SK-N-SH (cell line): ENCODE measurements at regions not wholly inside any gene's neighbourhood (a gene's known extent, or its start where the extent isn't known, plus 50 kb on each side); places are given as distances from the start of the nearest gene placed in this dataset.

Source experiments
- CTCF ChIA-PET: fragments of 300-600, 350-600 bp; formaldehyde crosslinking; extraction: SDS; loops from one replicate; lab custom pipeline; 2021; lab: Yijun Ruan, JAX
- POLR2A ChIA-PET: fragments of 350-600 bp; sonication (Branson Sonifier 250); formaldehyde crosslinking; extraction: SDS; loops from one replicate; lab custom pipeline; 2020; ENCODE audit warnings: antibody characterized with exemption, inconsistent platforms; lab: Yijun Ruan, JAX
- DNase-seq: peaks from one replicate; pipeline ENCODE4 v3.0.0; 2012
- H2AFZ ChIP-seq: fragments of 200-600 bp; sonication (generic); 2 replicates; pipeline ENCODE4 v1.8.1; 2016; ENCODE audit warnings: antibody characterized with exemption, mild to moderate bottlenecking, low read depth
- H3F3A ChIP-seq: fragments of 200-600 bp; sonication (generic); replicated peaks from 2 replicates; pipeline ENCODE3; 2016; ENCODE audit warnings: antibody characterized with exemption, mild to moderate bottlenecking; ENCODE audit not compliant: insufficient read depth
- H3K27ac ChIP-seq, 2 experiments: fragments of 200-500 bp in 1 of 2; fragments of 200-600 bp in 1 of 2; sonication (Bioruptor generic) in 1 of 2; sonication (generic), shearing (Covaris generic) in 1 of 2; 2 replicates each; pipeline versions ENCODE4 v1.5.1 to v1.6.1; 2014 to 2016; ENCODE audit warnings: low read depth in 2 of 2, inconsistent platforms in 1 of 2, low read length in 1 of 2, mild to moderate bottlenecking in 1 of 2, mixed read lengths in 1 of 2
- H3K27me3 ChIP-seq: fragments of 200-600 bp; sonication (generic), shearing (Covaris generic); 2 replicates; pipeline ENCODE4 v1.6.1; 2016; ENCODE audit warnings: mixed run types; ENCODE audit not compliant: insufficient read depth
- H3K36me3 ChIP-seq, 2 experiments: fragments of 200-500 bp in 1 of 2; fragments of 200-600 bp in 1 of 2; sonication (Bioruptor generic) in 1 of 2; sonication (generic) in 1 of 2; replicated peaks in 1 of 2; 2 replicates each; pipeline versions ENCODE3 to v1.5.1; 2014 to 2016; ENCODE audit warnings: low read length in 1 of 2, mild to moderate bottlenecking in 1 of 2; ENCODE audit not compliant: insufficient read depth in 2 of 2, control insufficient read depth in 1 of 2
- H3K4me1 ChIP-seq, 2 experiments: fragments of 200-500 bp in 1 of 2; fragments of 200-600 bp in 1 of 2; sonication (Bioruptor generic) in 1 of 2; sonication (generic), shearing (Covaris generic) in 1 of 2; 2 replicates each; pipeline versions ENCODE4 v1.5.1 to v1.6.1; 2014 to 2016; ENCODE audit warnings: low read depth in 1 of 2, low read length in 1 of 2, mixed run types in 1 of 2; ENCODE audit not compliant: insufficient read depth in 2 of 2, control insufficient read depth in 1 of 2
- H3K4me2 ChIP-seq: fragments of 200-600 bp; sonication (generic), shearing (Covaris generic); 2 replicates; pipeline ENCODE4 v1.6.1; 2017; ENCODE audit warnings: mixed run types
- H3K4me3 ChIP-seq, 2 experiments: fragments of 200-500 bp in 1 of 2; fragments of 200-600 bp in 1 of 2; sonication (Bioruptor generic) in 1 of 2; sonication (generic), shearing (Covaris generic) in 1 of 2; 2 replicates each; pipeline versions ENCODE4 v1.5.1 to v1.8.1; 2014 to 2016; ENCODE audit warnings: low read depth in 2 of 2, inconsistent platforms in 1 of 2, low read length in 1 of 2, mild to moderate bottlenecking in 1 of 2, mixed read lengths in 1 of 2, moderate library complexity in 1 of 2
- H3K79me2 ChIP-seq: fragments of 200-600 bp; sonication (generic); 2 replicates; pipeline ENCODE4 v1.8.1; 2017; ENCODE audit warnings: mild to moderate bottlenecking; ENCODE audit not compliant: insufficient read depth
- H3K9ac ChIP-seq: fragments of 200-600 bp; sonication (generic); 2 replicates; pipeline ENCODE4 v1.6.1; 2017; ENCODE audit warnings: mixed run types
- H3K9me2 ChIP-seq: fragments of 200-600 bp; sonication (generic); 2 replicates; pipeline ENCODE4 v1.6.1; 2017; ENCODE audit warnings: mixed run types
- H3K9me3 ChIP-seq: fragments of 200-600 bp; sonication (generic); 2 replicates; pipeline ENCODE4 v1.6.1; 2017; ENCODE audit warnings: mixed run types, mild to moderate bottlenecking, moderate library complexity
- H4K20me1 ChIP-seq: fragments of 200-600 bp; sonication (generic); 2 replicates; pipeline ENCODE4 v1.6.1; 2017; ENCODE audit warnings: mild to moderate bottlenecking, mixed run types; ENCODE audit not compliant: insufficient read depth
- CHD2 ChIP-seq: fragments of 150-350 bp; IDR thresholded peaks from 2 replicates; pipeline ENCODE4 v1.6.1; 2018; ENCODE audit warnings: low read length; ENCODE audit not compliant: partially characterized antibody
- EP300 ChIP-seq, 2 experiments: IDR thresholded peaks; 2 replicates each; pipeline versions ENCODE4 v1.4.0 to v1.6.1; 2012; ENCODE audit warnings: borderline replicate concordance in 1 of 2, low read depth in 1 of 2, low read length in 1 of 2
- FOSL2 ChIP-seq: IDR thresholded peaks from 2 replicates; pipeline ENCODE4 v1.4.0; 2012; ENCODE audit warnings: low read depth, mild to moderate bottlenecking, moderate library complexity, borderline replicate concordance
- FOXJ3 ChIP-seq: sonication (generic); formaldehyde crosslinking; IDR thresholded peaks from 2 replicates; pipeline ENCODE4 v1.5.1; 2020; ENCODE audit warnings: mild to moderate bottlenecking, missing genetic modification reagents
- GABPA ChIP-seq: IDR thresholded peaks from 2 replicates; pipeline ENCODE4 v1.4.0; 2012; ENCODE audit warnings: low read depth, mild to moderate bottlenecking
- MEF2A ChIP-seq: IDR thresholded peaks from 2 replicates; pipeline ENCODE4 v1.4.0; 2012; ENCODE audit warnings: low read depth, borderline replicate concordance
- MXI1 ChIP-seq: IDR thresholded peaks from 2 replicates; pipeline ENCODE4 v1.6.1; 2012; ENCODE audit warnings: mild to moderate bottlenecking, low read depth, low read length, improper control_type of control experiment
- NRF1 ChIP-seq: IDR thresholded peaks from 2 replicates; pipeline ENCODE4 v1.6.1; 2012; ENCODE audit warnings: low read depth, mild to moderate bottlenecking, low read length
- POLR2AphosphoS5 ChIP-seq: IDR thresholded peaks from 2 replicates; pipeline ENCODE4 v1.6.1; 2012; ENCODE audit warnings: low read depth, low read length
- RCOR1 ChIP-seq: fragments of 150-350 bp; IDR thresholded peaks from 2 replicates; pipeline ENCODE4 v1.6.1; 2017; ENCODE audit warnings: antibody characterized with exemption, low read length
- RFX5 ChIP-seq: IDR thresholded peaks from 2 replicates; pipeline ENCODE4 v1.6.1; 2012; ENCODE audit warnings: mild to moderate bottlenecking, improper control_type of control experiment, low read length
- SMC3 ChIP-seq: IDR thresholded peaks from 2 replicates; pipeline ENCODE4 v1.6.1; 2012; ENCODE audit warnings: low read depth, low read length, improper control_type of control experiment
- TCF12 ChIP-seq: IDR thresholded peaks from 2 replicates; pipeline ENCODE4 v1.4.0; 2012
- TEAD4 ChIP-seq: IDR thresholded peaks from 2 replicates; pipeline ENCODE4 v1.4.0; 2012; ENCODE audit warnings: mild to moderate bottlenecking, borderline replicate concordance; ENCODE audit not compliant: insufficient read depth
- WGBS: methylation state at CpG from one replicate; pipeline ENCODE4 v1.1.6; 2017; ENCODE audit warnings: low lambda C conversion rate; 5-methylcytosine and 5-hydroxymethylcytosine counted together
- TF ChIP-seq, protein P1 (sequence below): IDR thresholded peaks from 2 replicates; pipeline ENCODE4 v1.4.0; 2012; ENCODE audit warnings: low read depth, borderline replicate concordance
- TF ChIP-seq, protein P2 (sequence below): IDR thresholded peaks from 2 replicates; pipeline ENCODE4 v1.6.1; 2012; ENCODE audit warnings: mild to moderate bottlenecking, low read depth, low read length, moderate library complexity
- TF ChIP-seq, protein P3 (sequence below): IDR thresholded peaks from 2 replicates; pipeline ENCODE4 v1.4.0; 2012; ENCODE audit warnings: low read depth
- TF ChIP-seq, protein P4 (sequence below): fragments of 150-350 bp; IDR thresholded peaks from 2 replicates; pipeline ENCODE4 v1.6.1; 2016; ENCODE audit warnings: mild to moderate bottlenecking, low read depth, low read length
- TF ChIP-seq, protein P5 (sequence below): IDR thresholded peaks from 2 replicates; pipeline ENCODE4 v1.4.0; 2012; ENCODE audit warnings: low read depth, borderline replicate concordance
- TF ChIP-seq, protein P6 (sequence below): IDR thresholded peaks from 2 replicates; pipeline ENCODE4; 2012

DNA sequence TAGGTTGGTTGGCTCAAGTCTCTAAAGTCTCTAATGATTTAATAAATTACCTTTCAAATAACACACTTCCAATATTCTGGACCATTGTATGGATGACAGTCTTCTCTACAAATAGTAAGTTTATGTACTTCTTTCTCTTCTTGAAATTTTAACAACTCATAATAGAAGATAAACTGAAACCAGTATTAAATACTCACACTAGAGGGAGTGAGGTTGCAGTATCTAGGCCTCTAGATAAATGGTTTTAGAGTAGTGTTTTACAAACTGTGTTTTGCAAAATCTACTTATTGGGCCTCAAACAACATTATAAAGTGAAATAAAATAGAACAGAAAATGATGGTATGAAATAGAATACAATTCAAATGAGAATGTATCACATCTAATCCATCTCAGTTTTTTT, 479.9 kb upstream of the BRINP3 start:
- Histone ChIP-seq H3K9ac (no peak overlapping the region), H3K4me1 (no peaks in the 10 kb centered on the region), H3K4me2 (no peak overlapping the region), H4K20me1 (no peaks in the 10 kb centered on the region), H3K4me3 (no peak overlapping the region), H3K27ac (no peak overlapping the region), H3K9me3 (no peaks in the 10 kb centered on the region), H3K36me3 (no peaks in the 10 kb centered on the region), H3K9me2 (no peaks in the 10 kb centered on the region; the same call in 1 of the 2 replicates), H3F3A (no peaks in the 10 kb centered on the region), H3K79me2 (no peaks in the 10 kb centered on the region), H2AFZ (no peak overlapping the region), H3K27me3 (no peaks in the 10 kb centered on the region)
- ChIA-PET CTCF (no interaction called here), POLR2A (no interaction called here)
- TF ChIP-seq MXI1: no peak
- TF ChIP-seq TEAD4: no peak
- no peak for TF ChIP-seq CHD2
- TF ChIP-seq SMC3: no peak
- no peak for TF ChIP-seq RFX5
- no peak for DNase-seq

DNA sequence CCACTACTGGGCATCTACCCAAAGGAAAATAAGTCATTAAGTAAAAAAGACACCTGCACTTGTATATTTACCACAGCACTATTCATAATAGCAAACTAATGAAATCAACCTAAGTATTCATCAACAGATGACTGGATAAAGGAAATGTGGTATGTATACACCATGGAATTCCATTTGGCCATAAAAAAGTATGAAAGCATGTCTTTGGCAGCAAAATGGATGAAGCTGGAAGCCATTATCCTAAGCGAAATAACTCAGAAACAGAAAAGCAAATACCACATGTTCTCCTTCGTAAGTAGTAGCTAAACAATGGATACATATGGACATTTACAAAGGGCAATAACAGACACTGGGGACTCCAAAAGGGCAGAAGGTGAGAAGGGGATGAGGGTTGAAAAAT, 485.7 kb upstream of the BRINP3 start:
- Histone ChIP-seq H3K4me1 (no peaks in the 10 kb centered on the region), H3K79me2 (no peaks in the 10 kb centered on the region), H2AFZ (no peak overlapping the region), H3K9me3 (no peaks in the 10 kb centered on the region), H3K9me2 (no peaks in the 10 kb centered on the region; the same call in 1 of the 2 replicates), H3K27ac (no peak overlapping the region), H3K36me3 (no peaks in the 10 kb centered on the region), H3K27me3 (no peaks in the 10 kb centered on the region), H3F3A (no peaks in the 10 kb centered on the region), H4K20me1 (no peaks in the 10 kb centered on the region), H3K4me2 (no peak overlapping the region)
- 6% methylated on average over 2 of the region's 2 CpGs for WGBS
- POLR2A ChIA-PET: no interaction called here
- CTCF ChIA-PET: no interaction called here
- TF ChIP-seq, protein P1, sequence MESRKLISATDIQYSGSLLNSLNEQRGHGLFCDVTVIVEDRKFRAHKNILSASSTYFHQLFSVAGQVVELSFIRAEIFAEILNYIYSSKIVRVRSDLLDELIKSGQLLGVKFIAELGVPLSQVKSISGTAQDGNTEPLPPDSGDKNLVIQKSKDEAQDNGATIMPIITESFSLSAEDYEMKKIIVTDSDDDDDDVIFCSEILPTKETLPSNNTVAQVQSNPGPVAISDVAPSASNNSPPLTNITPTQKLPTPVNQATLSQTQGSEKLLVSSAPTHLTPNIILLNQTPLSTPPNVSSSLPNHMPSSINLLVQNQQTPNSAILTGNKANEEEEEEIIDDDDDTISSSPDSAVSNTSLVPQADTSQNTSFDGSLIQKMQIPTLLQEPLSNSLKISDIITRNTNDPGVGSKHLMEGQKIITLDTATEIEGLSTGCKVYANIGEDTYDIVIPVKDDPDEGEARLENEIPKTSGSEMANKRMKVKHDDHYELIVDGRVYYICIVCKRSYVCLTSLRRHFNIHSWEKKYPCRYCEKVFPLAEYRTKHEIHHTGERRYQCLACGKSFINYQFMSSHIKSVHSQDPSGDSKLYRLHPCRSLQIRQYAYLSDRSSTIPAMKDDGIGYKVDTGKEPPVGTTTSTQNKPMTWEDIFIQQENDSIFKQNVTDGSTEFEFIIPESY: no peak
- no peak for TF ChIP-seq CHD2
- no peak for TF ChIP-seq TEAD4
- TF ChIP-seq, protein P2, sequence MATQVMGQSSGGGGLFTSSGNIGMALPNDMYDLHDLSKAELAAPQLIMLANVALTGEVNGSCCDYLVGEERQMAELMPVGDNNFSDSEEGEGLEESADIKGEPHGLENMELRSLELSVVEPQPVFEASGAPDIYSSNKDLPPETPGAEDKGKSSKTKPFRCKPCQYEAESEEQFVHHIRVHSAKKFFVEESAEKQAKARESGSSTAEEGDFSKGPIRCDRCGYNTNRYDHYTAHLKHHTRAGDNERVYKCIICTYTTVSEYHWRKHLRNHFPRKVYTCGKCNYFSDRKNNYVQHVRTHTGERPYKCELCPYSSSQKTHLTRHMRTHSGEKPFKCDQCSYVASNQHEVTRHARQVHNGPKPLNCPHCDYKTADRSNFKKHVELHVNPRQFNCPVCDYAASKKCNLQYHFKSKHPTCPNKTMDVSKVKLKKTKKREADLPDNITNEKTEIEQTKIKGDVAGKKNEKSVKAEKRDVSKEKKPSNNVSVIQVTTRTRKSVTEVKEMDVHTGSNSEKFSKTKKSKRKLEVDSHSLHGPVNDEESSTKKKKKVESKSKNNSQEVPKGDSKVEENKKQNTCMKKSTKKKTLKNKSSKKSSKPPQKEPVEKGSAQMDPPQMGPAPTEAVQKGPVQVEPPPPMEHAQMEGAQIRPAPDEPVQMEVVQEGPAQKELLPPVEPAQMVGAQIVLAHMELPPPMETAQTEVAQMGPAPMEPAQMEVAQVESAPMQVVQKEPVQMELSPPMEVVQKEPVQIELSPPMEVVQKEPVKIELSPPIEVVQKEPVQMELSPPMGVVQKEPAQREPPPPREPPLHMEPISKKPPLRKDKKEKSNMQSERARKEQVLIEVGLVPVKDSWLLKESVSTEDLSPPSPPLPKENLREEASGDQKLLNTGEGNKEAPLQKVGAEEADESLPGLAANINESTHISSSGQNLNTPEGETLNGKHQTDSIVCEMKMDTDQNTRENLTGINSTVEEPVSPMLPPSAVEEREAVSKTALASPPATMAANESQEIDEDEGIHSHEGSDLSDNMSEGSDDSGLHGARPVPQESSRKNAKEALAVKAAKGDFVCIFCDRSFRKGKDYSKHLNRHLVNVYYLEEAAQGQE: no peak
- no peak for TF ChIP-seq FOXJ3
- no peak for TF ChIP-seq EP300 (IDR thresholded peaks at IDR 0.05; ENCODE audit: borderline replicate concordance in 1 of 2, low read depth in 1 of 2, low read length in 1 of 2)
- TF ChIP-seq SMC3: no peak
- TF ChIP-seq, protein P3, sequence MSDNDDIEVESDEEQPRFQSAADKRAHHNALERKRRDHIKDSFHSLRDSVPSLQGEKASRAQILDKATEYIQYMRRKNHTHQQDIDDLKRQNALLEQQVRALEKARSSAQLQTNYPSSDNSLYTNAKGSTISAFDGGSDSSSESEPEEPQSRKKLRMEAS: no peak
- no peak for TF ChIP-seq TCF12
- no peak for TF ChIP-seq FOSL2
- TF ChIP-seq, protein P4, sequence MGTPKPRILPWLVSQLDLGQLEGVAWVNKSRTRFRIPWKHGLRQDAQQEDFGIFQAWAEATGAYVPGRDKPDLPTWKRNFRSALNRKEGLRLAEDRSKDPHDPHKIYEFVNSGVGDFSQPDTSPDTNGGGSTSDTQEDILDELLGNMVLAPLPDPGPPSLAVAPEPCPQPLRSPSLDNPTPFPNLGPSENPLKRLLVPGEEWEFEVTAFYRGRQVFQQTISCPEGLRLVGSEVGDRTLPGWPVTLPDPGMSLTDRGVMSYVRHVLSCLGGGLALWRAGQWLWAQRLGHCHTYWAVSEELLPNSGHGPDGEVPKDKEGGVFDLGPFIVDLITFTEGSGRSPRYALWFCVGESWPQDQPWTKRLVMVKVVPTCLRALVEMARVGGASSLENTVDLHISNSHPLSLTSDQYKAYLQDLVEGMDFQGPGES: no peak
- TF ChIP-seq, protein P5, sequence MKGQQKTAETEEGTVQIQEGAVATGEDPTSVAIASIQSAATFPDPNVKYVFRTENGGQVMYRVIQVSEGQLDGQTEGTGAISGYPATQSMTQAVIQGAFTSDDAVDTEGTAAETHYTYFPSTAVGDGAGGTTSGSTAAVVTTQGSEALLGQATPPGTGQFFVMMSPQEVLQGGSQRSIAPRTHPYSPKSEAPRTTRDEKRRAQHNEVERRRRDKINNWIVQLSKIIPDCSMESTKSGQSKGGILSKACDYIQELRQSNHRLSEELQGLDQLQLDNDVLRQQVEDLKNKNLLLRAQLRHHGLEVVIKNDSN: no peak
- TF ChIP-seq, protein P6, sequence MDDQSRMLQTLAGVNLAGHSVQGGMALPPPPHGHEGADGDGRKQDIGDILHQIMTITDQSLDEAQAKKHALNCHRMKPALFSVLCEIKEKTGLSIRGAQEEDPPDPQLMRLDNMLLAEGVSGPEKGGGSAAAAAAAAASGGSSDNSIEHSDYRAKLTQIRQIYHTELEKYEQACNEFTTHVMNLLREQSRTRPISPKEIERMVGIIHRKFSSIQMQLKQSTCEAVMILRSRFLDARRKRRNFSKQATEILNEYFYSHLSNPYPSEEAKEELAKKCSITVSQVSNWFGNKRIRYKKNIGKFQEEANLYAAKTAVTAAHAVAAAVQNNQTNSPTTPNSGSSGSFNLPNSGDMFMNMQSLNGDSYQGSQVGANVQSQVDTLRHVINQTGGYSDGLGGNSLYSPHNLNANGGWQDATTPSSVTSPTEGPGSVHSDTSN: no peak
- TF ChIP-seq RFX5: no peak
- TF ChIP-seq NRF1: no peak
- no peak for TF ChIP-seq MEF2A
- no peak for TF ChIP-seq GABPA
- TF ChIP-seq POLR2AphosphoS5: no peak
- TF ChIP-seq RCOR1: no peak
- TF ChIP-seq, all 33 proteins: peak for 0
- Histone ChIP-seq H3K4me3 (no peak overlapping the region), H3K9ac (no peak overlapping the region)
- DNase-seq: no peak
